ENCODE measurements at regions not wholly inside any gene's neighbourhood (a gene's known extent, or its start where the extent isn't known, plus 50 kb on each side); places are given as distances from the start of the nearest gene placed in this dataset.
"Not testable (repeated sequence)": the region's sequence is repeated elsewhere in the genome, so short reads cannot be mapped to it uniquely, and the experiment has no call there.

GRCh38 chr5:5838493-5838892, 416.0 kb downstream of the ICE1 start:
- Histone ChIP-seq H3K36me3 (ENCODE audit: control insufficient read depth, insufficient read depth, low read length) (no peaks in the 10 kb centered on the region), H3K4me3 (replicated peaks; ENCODE audit: low read depth, low read length) (no peak overlapping the region), H3K27me3 (replicated peaks; ENCODE audit: control insufficient read depth, insufficient read depth, low read length) (no peaks in the 10 kb centered on the region)
- no peak for TF ChIP-seq CTCF (IDR thresholded peaks at IDR 0.05; ENCODE audit: insufficient read depth, low read length, poor library complexity, severe bottlenecking)
- no peak for DNase-seq (ENCODE audit: extremely low read depth, insufficient read length)

GRCh38 chr5:5831622-5832021, 409.1 kb downstream of the ICE1 start:
- DNase-seq (ENCODE audit: extremely low read depth, insufficient read length); H3K27me3 ChIP-seq (replicated peaks; ENCODE audit: control insufficient read depth, insufficient read depth, low read length): not testable (repeated sequence)

GRCh38 chr5:5828619-5829018, 406.1 kb downstream of the ICE1 start:
- Histone ChIP-seq H3K27me3 (replicated peaks; ENCODE audit: control insufficient read depth, insufficient read depth, low read length) (no peaks in the 10 kb centered on the region), H3K4me3 (replicated peaks; ENCODE audit: low read depth, low read length) (no peak overlapping the region), H3K36me3 (ENCODE audit: control insufficient read depth, insufficient read depth, low read length) (no peaks in the 10 kb centered on the region)
- no peak for DNase-seq (ENCODE audit: extremely low read depth, insufficient read length)
- TF ChIP-seq CTCF (IDR thresholded peaks at IDR 0.05; ENCODE audit: insufficient read depth, low read length, poor library complexity, severe bottlenecking), result no peak

More at GRCh38 chr5:5831622-5832021, 409.1 kb downstream of the ICE1 start:
- not testable (repeated sequence) for H3K4me3 ChIP-seq (replicated peaks; ENCODE audit: low read depth, low read length); H3K36me3 ChIP-seq (ENCODE audit: control insufficient read depth, insufficient read depth, low read length)

GRCh38 chr5:5826911-5827310, 404.4 kb downstream of the ICE1 start:
- no peak for DNase-seq (ENCODE audit: extremely low read depth, insufficient read length)
- H3K36me3 ChIP-seq (ENCODE audit: control insufficient read depth, insufficient read depth, low read length), result no peaks in the 10 kb centered on the region
- H3K4me3 ChIP-seq (replicated peaks; ENCODE audit: low read depth, low read length), result no peak overlapping the region
- TF ChIP-seq CTCF (IDR thresholded peaks at IDR 0.05; ENCODE audit: insufficient read depth, low read length, poor library complexity, severe bottlenecking), result no peak
- no peaks in the 10 kb centered on the region for H3K27me3 ChIP-seq (replicated peaks; ENCODE audit: control insufficient read depth, insufficient read depth, low read length)

- no peak for TF ChIP-seq CTCF (IDR thresholded peaks at IDR 0.05; ENCODE audit: insufficient read depth, low read length, poor library complexity, severe bottlenecking)
- H3K27me3 ChIP-seq (replicated peaks; ENCODE audit: control insufficient read depth, insufficient read depth, low read length), result no peaks in the 10 kb centered on the region
- no peak overlapping the region for H3K4me3 ChIP-seq (replicated peaks; ENCODE audit: low read depth, low read length)
- DNase-seq (ENCODE audit: extremely low read depth, insufficient read length), result no peak
- no peaks in the 10 kb centered on the region for H3K36me3 ChIP-seq (ENCODE audit: control insufficient read depth, insufficient read depth, low read length)
These were observed 400.3 kb downstream of the ICE1 start for GRCh38 chr5:5822729-5823257.

GRCh38 chr5:5816960-5817359, 394.5 kb downstream of the ICE1 start:
- Histone ChIP-seq H3K36me3 (ENCODE audit: control insufficient read depth, insufficient read depth, low read length) (no peaks in the 10 kb centered on the region), H3K4me3 (replicated peaks; ENCODE audit: low read depth, low read length) (no peak overlapping the region), H3K27me3 (replicated peaks; ENCODE audit: control insufficient read depth, insufficient read depth, low read length) (no peaks in the 10 kb centered on the region)
- DNase-seq (ENCODE audit: extremely low read depth, insufficient read length), result no peak
- TF ChIP-seq CTCF (IDR thresholded peaks at IDR 0.05; ENCODE audit: insufficient read depth, low read length, poor library complexity, severe bottlenecking), result no peak
